ENCODE measurements at regions not wholly inside any gene's neighbourhood (a gene's known extent, or its start where the extent isn't known, plus 50 kb on each side); places are given as distances from the start of the nearest gene placed in this dataset.

DNA sequence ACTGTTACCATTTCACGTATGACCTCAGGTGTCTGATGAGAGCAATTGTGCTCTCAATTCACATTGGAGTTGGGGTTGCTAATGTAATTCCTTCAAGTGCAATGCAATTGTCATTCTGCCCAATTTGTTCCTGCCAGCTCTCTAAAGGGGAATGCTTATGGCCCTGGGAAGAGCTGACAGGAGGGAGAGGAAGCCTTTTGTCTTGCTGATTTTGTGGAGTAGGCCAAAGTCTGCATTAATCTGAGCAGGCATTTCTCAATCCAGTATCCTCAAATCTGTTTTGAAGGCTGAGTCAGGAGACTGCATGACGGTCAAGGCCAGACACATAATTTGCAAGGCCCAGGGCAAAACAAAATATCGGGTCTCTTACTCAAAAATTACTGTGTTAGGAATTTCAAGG is 326.4 kb upstream of the SPHKAP start:
- TF ChIP-seq BACH2 (CRISPR knock-in tag; IDR thresholded peaks at IDR 0.05; ENCODE audit: borderline replicate concordance) (no peak), ZFP30 (CRISPR knock-in tag; IDR thresholded peaks at IDR 0.05) (no peak), ZC3H10 (CRISPR knock-in tag; IDR thresholded peaks at IDR 0.05) (no peak), OSR1 (CRISPR knock-in tag; IDR thresholded peaks at IDR 0.05) (no peak), SNAI2 (CRISPR knock-in tag; IDR thresholded peaks at IDR 0.05) (no peak), CREB5 (CRISPR knock-in tag; IDR thresholded peaks at IDR 0.05; ENCODE audit: low read depth) (no peak), TOX (CRISPR knock-in tag; IDR thresholded peaks at IDR 0.05; ENCODE audit: borderline replicate concordance) (no peak), GLIS3 (CRISPR knock-in tag; IDR thresholded peaks at IDR 0.05) (no peak), ARNTL (CRISPR knock-in tag; IDR thresholded peaks at IDR 0.05; ENCODE audit: borderline replicate concordance, low read depth) (no peak), PATZ1 (CRISPR knock-in tag; IDR thresholded peaks at IDR 0.05; ENCODE audit: borderline replicate concordance) (no peak), TCF4 (CRISPR knock-in tag; IDR thresholded peaks at IDR 0.05; ENCODE audit: borderline replicate concordance) (no peak), ISL1 (CRISPR knock-in tag; IDR thresholded peaks at IDR 0.05) (no peak), ZFP3 (CRISPR knock-in tag; IDR thresholded peaks at IDR 0.05) (no peak)
- TF ChIP-seq, protein P1, sequence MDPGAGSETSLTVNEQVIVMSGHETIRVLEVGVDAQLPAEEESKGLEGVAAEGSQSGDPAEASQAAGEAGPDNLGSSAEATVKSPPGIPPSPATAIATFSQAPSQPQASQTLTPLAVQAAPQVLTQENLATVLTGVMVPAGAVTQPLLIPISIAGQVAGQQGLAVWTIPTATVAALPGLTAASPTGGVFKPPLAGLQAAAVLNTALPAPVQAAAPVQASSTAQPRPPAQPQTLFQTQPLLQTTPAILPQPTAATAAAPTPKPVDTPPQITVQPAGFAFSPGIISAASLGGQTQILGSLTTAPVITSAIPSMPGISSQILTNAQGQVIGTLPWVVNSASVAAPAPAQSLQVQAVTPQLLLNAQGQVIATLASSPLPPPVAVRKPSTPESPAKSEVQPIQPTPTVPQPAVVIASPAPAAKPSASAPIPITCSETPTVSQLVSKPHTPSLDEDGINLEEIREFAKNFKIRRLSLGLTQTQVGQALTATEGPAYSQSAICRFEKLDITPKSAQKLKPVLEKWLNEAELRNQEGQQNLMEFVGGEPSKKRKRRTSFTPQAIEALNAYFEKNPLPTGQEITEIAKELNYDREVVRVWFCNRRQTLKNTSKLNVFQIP (CRISPR knock-in tag; IDR thresholded peaks at IDR 0.05; ENCODE audit: borderline replicate concordance, low read depth): no peak

All from SK-N-SH treated with all-trans-retinoic acid at 6 μM for 48 hours (cell line).